ENCODE measurements at regions not wholly inside any gene's neighbourhood (a gene's known extent, or its start where the extent isn't known, plus 50 kb on each side); places are given as distances from the start of the nearest gene placed in this dataset.

DNA sequence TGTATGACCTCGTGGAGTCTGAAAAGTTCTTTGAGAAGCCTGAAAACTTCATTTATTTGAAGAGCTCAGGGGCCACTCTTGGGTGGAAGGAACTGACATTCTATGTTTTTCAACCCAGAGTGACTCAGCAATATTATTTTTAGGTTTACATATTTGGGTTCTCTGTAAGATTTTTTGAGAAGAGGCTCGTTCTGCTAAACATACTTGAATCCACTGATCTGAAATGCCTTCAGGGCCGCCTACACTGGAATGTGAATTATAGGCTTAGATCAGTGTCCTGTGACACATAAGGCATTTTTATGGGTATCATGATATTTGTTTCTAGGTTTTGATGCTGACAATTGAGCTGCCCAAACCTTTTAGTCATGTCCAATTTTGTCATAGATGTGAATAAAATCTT is 86.2 kb downstream of the PSAT1 start:
- CTCF ChIA-PET: no interaction called here
- Mint-ChIP-seq H3K27me3 (ENCODE audit: unreplicated experiment) (peaks cover 20% of the 10 kb centered on the region), H3K36me3 (ENCODE audit: insufficient read depth, unreplicated experiment) (no peaks in the 10 kb centered on the region), H3K4me1 (ENCODE audit: low read depth, unreplicated experiment) (no peaks in the 10 kb centered on the region), H3K4me3 (ENCODE audit: low read depth, unreplicated experiment) (no peak overlapping the region), H3K9me3 (ENCODE audit: low read depth, unreplicated experiment) (peaks cover 5% of the 10 kb centered on the region), H3K27ac (ENCODE audit: unreplicated experiment) (no peak overlapping the region)
- TF ChIP-seq, protein P1, sequence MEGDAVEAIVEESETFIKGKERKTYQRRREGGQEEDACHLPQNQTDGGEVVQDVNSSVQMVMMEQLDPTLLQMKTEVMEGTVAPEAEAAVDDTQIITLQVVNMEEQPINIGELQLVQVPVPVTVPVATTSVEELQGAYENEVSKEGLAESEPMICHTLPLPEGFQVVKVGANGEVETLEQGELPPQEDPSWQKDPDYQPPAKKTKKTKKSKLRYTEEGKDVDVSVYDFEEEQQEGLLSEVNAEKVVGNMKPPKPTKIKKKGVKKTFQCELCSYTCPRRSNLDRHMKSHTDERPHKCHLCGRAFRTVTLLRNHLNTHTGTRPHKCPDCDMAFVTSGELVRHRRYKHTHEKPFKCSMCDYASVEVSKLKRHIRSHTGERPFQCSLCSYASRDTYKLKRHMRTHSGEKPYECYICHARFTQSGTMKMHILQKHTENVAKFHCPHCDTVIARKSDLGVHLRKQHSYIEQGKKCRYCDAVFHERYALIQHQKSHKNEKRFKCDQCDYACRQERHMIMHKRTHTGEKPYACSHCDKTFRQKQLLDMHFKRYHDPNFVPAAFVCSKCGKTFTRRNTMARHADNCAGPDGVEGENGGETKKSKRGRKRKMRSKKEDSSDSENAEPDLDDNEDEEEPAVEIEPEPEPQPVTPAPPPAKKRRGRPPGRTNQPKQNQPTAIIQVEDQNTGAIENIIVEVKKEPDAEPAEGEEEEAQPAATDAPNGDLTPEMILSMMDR (IDR thresholded peaks at IDR 0.05; ENCODE audit: unreplicated experiment): no peak
- no peak for DNase-seq
- BruUV-seq (replicated peaks): no TSS peak
- intact Hi-C loops (cut with micrococcal nuclease; ENCODE audit: unreplicated experiment): no loop called here

DNA sequence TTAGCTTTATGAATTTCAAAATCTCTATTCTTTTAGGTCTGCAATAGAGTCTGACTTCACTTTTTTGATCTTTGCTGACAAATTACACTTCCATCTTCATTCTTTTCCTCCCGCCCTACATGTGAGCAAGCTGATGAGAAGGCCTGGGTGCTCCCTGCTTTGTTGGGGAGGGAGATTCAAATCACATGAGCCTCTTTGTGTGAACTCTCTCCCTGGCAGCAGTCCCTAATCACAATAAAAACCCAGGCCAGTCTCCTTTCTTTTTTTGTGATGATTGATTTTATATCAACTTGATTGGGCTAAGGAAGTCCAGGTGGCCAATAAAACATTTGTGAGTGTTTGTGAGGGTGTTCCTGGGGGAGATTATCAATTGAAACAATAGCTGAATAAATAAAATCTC is 89.4 kb downstream of the PSAT1 start:
- H3K27me3 Mint-ChIP-seq (ENCODE audit: unreplicated experiment): peaks cover 8% of the 10 kb centered on the region
- intact Hi-C loops (cut with micrococcal nuclease; ENCODE audit: unreplicated experiment): no loop called here
- no TSS peak for BruUV-seq (replicated peaks)
- no peak for DNase-seq
- no peaks in the 10 kb centered on the region for H3K4me1 Mint-ChIP-seq (ENCODE audit: low read depth, unreplicated experiment)
- no peak overlapping the region for H3K4me3 Mint-ChIP-seq (ENCODE audit: low read depth, unreplicated experiment)
- CTCF ChIA-PET: no interaction called here
- no peaks in the 10 kb centered on the region for H3K9me3 Mint-ChIP-seq (ENCODE audit: low read depth, unreplicated experiment)
- TF ChIP-seq, protein P1 (IDR thresholded peaks at IDR 0.05; ENCODE audit: unreplicated experiment): no peak
- no peak overlapping the region for H3K27ac Mint-ChIP-seq (ENCODE audit: unreplicated experiment)
- no peaks in the 10 kb centered on the region for H3K36me3 Mint-ChIP-seq (ENCODE audit: insufficient read depth, unreplicated experiment)

DNA sequence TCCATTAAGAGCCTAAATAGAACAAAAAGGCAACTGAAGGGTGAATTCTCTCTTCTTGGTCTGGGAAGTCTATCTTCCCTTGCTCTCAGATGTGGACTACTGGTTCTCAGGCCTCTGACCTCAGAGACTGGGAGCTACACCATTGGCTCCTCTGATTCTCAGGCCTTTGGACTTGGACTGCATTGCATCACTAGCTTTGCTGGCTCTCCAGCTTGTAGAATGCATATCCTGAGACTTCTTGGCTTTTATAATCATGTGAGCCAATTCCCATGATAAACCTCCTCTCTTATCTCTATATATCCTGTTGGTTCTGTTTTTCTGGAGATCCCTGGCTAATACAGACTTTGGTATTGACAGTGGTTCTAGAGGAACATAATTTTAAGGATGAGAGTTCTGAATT is 89.8 kb downstream of the PSAT1 start:
- CTCF ChIA-PET: no interaction called here
- intact Hi-C loops (cut with micrococcal nuclease; ENCODE audit: unreplicated experiment): no loop called here
- Mint-ChIP-seq H3K36me3 (ENCODE audit: insufficient read depth, unreplicated experiment) (no peaks in the 10 kb centered on the region), H3K4me1 (ENCODE audit: low read depth, unreplicated experiment) (no peaks in the 10 kb centered on the region), H3K9me3 (ENCODE audit: low read depth, unreplicated experiment) (no peaks in the 10 kb centered on the region), H3K27me3 (ENCODE audit: unreplicated experiment) (peaks cover 8% of the 10 kb centered on the region), H3K4me3 (ENCODE audit: low read depth, unreplicated experiment) (no peak overlapping the region), H3K27ac (ENCODE audit: unreplicated experiment) (no peak overlapping the region)
- DNase-seq: no peak
- no TSS peak for BruUV-seq (replicated peaks)
- TF ChIP-seq, protein P1 (IDR thresholded peaks at IDR 0.05; ENCODE audit: unreplicated experiment): no peak

DNA sequence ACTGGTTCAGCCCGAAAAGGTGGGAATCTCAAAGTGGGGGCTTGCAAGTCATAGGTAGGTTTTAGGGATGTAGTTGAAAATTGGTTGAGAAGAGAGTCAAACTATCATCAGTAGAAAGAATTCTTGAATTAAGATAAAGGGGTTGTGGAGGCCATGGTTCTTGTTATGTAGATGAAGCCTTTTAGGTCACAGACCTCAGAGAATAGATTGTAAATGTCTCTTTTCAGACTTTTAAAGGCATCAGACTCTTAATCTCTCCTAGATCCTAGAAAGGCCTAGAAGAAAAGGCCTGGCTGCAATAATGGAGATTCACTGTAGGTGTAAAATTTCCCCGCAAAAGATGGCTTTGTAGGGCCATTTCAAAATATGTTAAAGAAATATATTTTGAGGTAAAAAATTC is 96.4 kb downstream of the PSAT1 start:
- DNase-seq: no peak
- Mint-ChIP-seq H3K4me1 (ENCODE audit: low read depth, unreplicated experiment) (no peaks in the 10 kb centered on the region), H3K27ac (ENCODE audit: unreplicated experiment) (no peak overlapping the region), H3K27me3 (ENCODE audit: unreplicated experiment) (peaks cover 15% of the 10 kb centered on the region), H3K9me3 (ENCODE audit: low read depth, unreplicated experiment) (no peaks in the 10 kb centered on the region), H3K36me3 (ENCODE audit: insufficient read depth, unreplicated experiment) (no peaks in the 10 kb centered on the region), H3K4me3 (ENCODE audit: low read depth, unreplicated experiment) (no peak overlapping the region)
- TF ChIP-seq, protein P1 (IDR thresholded peaks at IDR 0.05; ENCODE audit: unreplicated experiment): no peak
- CTCF ChIA-PET: no interaction called here
- intact Hi-C loops (cut with micrococcal nuclease; ENCODE audit: unreplicated experiment): no loop called here
- BruUV-seq (replicated peaks): no TSS peak

DNA sequence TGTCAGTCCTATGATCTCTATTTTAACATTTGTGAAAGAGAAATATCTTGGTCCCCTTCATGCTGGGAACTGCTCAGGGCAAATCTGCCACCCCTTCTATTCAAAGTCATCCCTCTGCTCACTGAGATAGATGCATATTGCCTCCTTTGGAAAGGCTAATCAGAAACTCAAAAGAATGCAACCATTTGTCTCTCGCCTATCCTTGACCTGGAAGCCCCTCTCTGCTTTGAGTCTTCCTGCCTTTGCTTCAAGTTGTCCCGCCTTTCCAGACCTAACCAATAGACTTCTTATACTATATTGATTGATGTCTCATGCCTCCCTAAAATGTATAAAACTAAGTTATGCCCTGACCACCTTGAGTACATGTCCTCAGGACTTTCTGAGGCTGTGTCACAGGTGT is 97.0 kb downstream of the PSAT1 start:
- Mint-ChIP-seq H3K36me3 (ENCODE audit: insufficient read depth, unreplicated experiment) (no peaks in the 10 kb centered on the region), H3K27ac (ENCODE audit: unreplicated experiment) (no peak overlapping the region), H3K9me3 (ENCODE audit: low read depth, unreplicated experiment) (no peaks in the 10 kb centered on the region), H3K4me1 (ENCODE audit: low read depth, unreplicated experiment) (no peaks in the 10 kb centered on the region), H3K27me3 (ENCODE audit: unreplicated experiment) (peaks cover 15% of the 10 kb centered on the region), H3K4me3 (ENCODE audit: low read depth, unreplicated experiment) (no peak overlapping the region)
- TF ChIP-seq, protein P1 (IDR thresholded peaks at IDR 0.05; ENCODE audit: unreplicated experiment): no peak
- BruUV-seq (replicated peaks): no TSS peak
- CTCF ChIA-PET: no interaction called here
- no peak for DNase-seq
- intact Hi-C loops (cut with micrococcal nuclease; ENCODE audit: unreplicated experiment): no loop called here
